Myocyte (in vitro differentiated cells): ENCODE measurements at regions not wholly inside any gene's neighbourhood (a gene's known extent, or its start where the extent isn't known, plus 50 kb on each side); places are given as distances from the start of the nearest gene placed in this dataset.
"Not testable (repeated sequence)": the region's sequence is repeated elsewhere in the genome, so short reads cannot be mapped to it uniquely, and the experiment has no call there.

Experiments
- DNase-seq: peaks from one replicate; pipeline ENCODE4 v3.0.0-alpha.2; 2012; ENCODE audit warnings: low read depth

GRCh38 chr4:148874331-148874730 lies 432.1 kb upstream of the NR3C2 start:
- peak; percentile 15 for DNase-seq

- DNase-seq: no peak
These were observed 426.0 kb upstream of the NR3C2 start for GRCh38 chr4:148868191-148868590.

- DNase-seq: no peak
These were observed 424.5 kb upstream of the NR3C2 start for GRCh38 chr4:148866666-148867065.

- DNase-seq: no peak
These were observed 415.8 kb upstream of the NR3C2 start for GRCh38 chr4:148857973-148858534.

GRCh38 chr4:148857239-148857972 lies 415.2 kb upstream of the NR3C2 start:
- DNase-seq: no peak

- no peak for DNase-seq
These were observed 412.0 kb upstream of the NR3C2 start for GRCh38 chr4:148854203-148854602.

GRCh38 chr4:148852092-148852699 lies 410.0 kb upstream of the NR3C2 start:
- DNase-seq: no peak

GRCh38 chr4:148850257-148850995 lies 408.2 kb upstream of the NR3C2 start:
- no peak for DNase-seq

GRCh38 chr4:148849581-148849980 lies 407.4 kb upstream of the NR3C2 start:
- DNase-seq: no peak

GRCh38 chr4:148847544-148848255 lies 405.5 kb upstream of the NR3C2 start:
- DNase-seq: no peak

- peak; percentile 65 for DNase-seq
These were observed 403.4 kb upstream of the NR3C2 start for GRCh38 chr4:148845609-148846008.

- peak; percentile 37 for DNase-seq
These were observed 401.4 kb upstream of the NR3C2 start for GRCh38 chr4:148843625-148844024.

GRCh38 chr4:148842843-148843242 lies 400.6 kb upstream of the NR3C2 start:
- no peak for DNase-seq

- DNase-seq: not testable (repeated sequence)
These were observed 395.4 kb upstream of the NR3C2 start for GRCh38 chr4:148837571-148837970.

- DNase-seq: no peak
These were observed 392.8 kb upstream of the NR3C2 start for GRCh38 chr4:148834804-148835631.

GRCh38 chr4:148831945-148832344 lies 389.7 kb upstream of the NR3C2 start:
- DNase-seq: peak; percentile 72

GRCh38 chr4:148828291-148828690 lies 386.1 kb upstream of the NR3C2 start:
- no peak for DNase-seq

- DNase-seq: no peak
These were observed 385.6 kb upstream of the NR3C2 start for GRCh38 chr4:148827781-148828180.

GRCh38 chr4:148823419-148823769 lies 381.2 kb upstream of the NR3C2 start:
- no peak for DNase-seq

GRCh38 chr4:148822572-148823418 lies 380.6 kb upstream of the NR3C2 start:
- DNase-seq: no peak
